ENCODE measurements at regions not wholly inside any gene's neighbourhood (a gene's known extent, or its start where the extent isn't known, plus 50 kb on each side); places are given as distances from the start of the nearest gene placed in this dataset.

- TF ChIP-seq REST (IDR thresholded peaks at IDR 0.05; ENCODE audit: low read depth, low read length): no peak
- peak; percentile 81 for TF ChIP-seq JUND (IDR thresholded peaks at IDR 0.05)
- TF ChIP-seq RAD21 (IDR thresholded peaks at IDR 0.05; ENCODE audit: low read length): peak; percentile 27
- TF ChIP-seq NFIC (IDR thresholded peaks at IDR 0.05; ENCODE audit: borderline replicate concordance): peak; percentile 65
- TF ChIP-seq GABPA (IDR thresholded peaks at IDR 0.05; ENCODE audit: low read depth): no peak
- peak; percentile 89 for TF ChIP-seq PBX3 (IDR thresholded peaks at IDR 0.05)
- no peak for TF ChIP-seq USF2 (IDR thresholded peaks at IDR 0.05; ENCODE audit: borderline replicate concordance, low read depth, low read length)
- no peak for TF ChIP-seq ELF1 (IDR thresholded peaks at IDR 0.05)
These were observed 326.1 kb downstream of the PLK2 start (continued) for GRCh38 chr5:58133631-58134296.

GRCh38 chr5:58133216-58133615 lies 326.7 kb downstream of the PLK2 start:
- no peaks in the 10 kb centered on the region for H3K9me2 ChIP-seq
- no peak for DNase-seq
- H3K36me3 ChIP-seq (replicated peaks in 1 of 2; ENCODE audit: control insufficient read depth in 1 of 2, insufficient read depth in 2 of 2, low read length in 1 of 2): no peaks in the 10 kb centered on the region
- H3K27me3 ChIP-seq (ENCODE audit: insufficient read depth): no peaks in the 10 kb centered on the region
- no peak overlapping the region; a peak in 1 of 4 replicates for H3K4me3 ChIP-seq (ENCODE audit: low read depth in 2 of 2, low read length in 1 of 2)
- WGBS (ENCODE audit: low lambda C conversion rate): 52% methylated on average over 7 of the region's 7 CpGs
- H3K79me2 ChIP-seq (ENCODE audit: insufficient read depth): no peaks in the 10 kb centered on the region
- peak overlapping the region; percentile 18; the same call in 1 of the 2 replicates for H3K9ac ChIP-seq
- peaks cover 13% of the 10 kb centered on the region for H3F3A ChIP-seq (replicated peaks; ENCODE audit: insufficient read depth)
- H3K4me1 ChIP-seq (ENCODE audit: control insufficient read depth in 1 of 2, insufficient read depth in 2 of 2, low read depth in 1 of 2, low read length in 1 of 2): peaks cover 7 to 12% of the 10 kb centered on the region in 2 experiments
- H2AFZ ChIP-seq (ENCODE audit: low read depth): no peak overlapping the region
- peak overlapping the region; percentile 49; the same call in 1 of the 2 replicates for H3K4me2 ChIP-seq
- H4K20me1 ChIP-seq (ENCODE audit: insufficient read depth): no peaks in the 10 kb centered on the region
- POLR2A ChIA-PET: no interaction called here
- peak overlapping the region; percentile 78 to 93 for H3K27ac ChIP-seq (ENCODE audit: low read depth in 2 of 2, low read length in 1 of 2)
- TF ChIP-seq FOXM1 (IDR thresholded peaks at IDR 0.05; ENCODE audit: low read depth) (no peak), PBX3 (IDR thresholded peaks at IDR 0.05) (no peak), GABPA (IDR thresholded peaks at IDR 0.05; ENCODE audit: low read depth) (no peak), REST (IDR thresholded peaks at IDR 0.05; ENCODE audit: low read depth, low read length) (no peak), EP300 (IDR thresholded peaks at IDR 0.05; ENCODE audit: borderline replicate concordance in 1 of 2, low read depth in 1 of 2, low read length in 1 of 2) (no peak), SIN3A (IDR thresholded peaks at IDR 0.05; ENCODE audit: borderline replicate concordance, low read depth, low read length) (no peak), CTCF (IDR thresholded peaks at IDR 0.05) (no peak), RXRA (IDR thresholded peaks at IDR 0.05; ENCODE audit: borderline replicate concordance, low read depth) (no peak)
- CTCF ChIA-PET: interaction anchor here (0.6 to 2.3 kb wide), 5 partner anchors 11 to 328 kb away, joined by 3 to 7 read pairs (median 3); partner anchors contain the start of gene PLK2
- no peaks in the 10 kb centered on the region for H3K9me3 ChIP-seq
